ENCODE measurements at regions not wholly inside any gene's neighbourhood (a gene's known extent, or its start where the extent isn't known, plus 50 kb on each side); places are given as distances from the start of the nearest gene placed in this dataset.
"Not testable (repeated sequence)": the region's sequence is repeated elsewhere in the genome, so short reads cannot be mapped to it uniquely, and the experiment has no call there.

GRCh38 chr10:118463740-118464139 lies 121.6 kb upstream of the FAM204A start:
- DNase-seq: no peak

- DNase-seq: no peak
Observed at GRCh38 chr10:118462401-118462800, 120.3 kb upstream of the FAM204A start.

GRCh38 chr10:118459642-118460193 lies 117.6 kb upstream of the FAM204A start:
- peak; percentile 20 to 51 for DNase-seq

- no peak for DNase-seq
Observed at GRCh38 chr10:118458957-118459641, 117.0 kb upstream of the FAM204A start.

- no peak for DNase-seq
Observed at GRCh38 chr10:118457824-118458428, 115.8 kb upstream of the FAM204A start.

GRCh38 chr10:118455181-118455695 lies 113.1 kb upstream of the FAM204A start:
- no peak for DNase-seq

- no peak for DNase-seq
Observed at GRCh38 chr10:118454211-118454610, 112.1 kb upstream of the FAM204A start.

- DNase-seq: no peak
Observed at GRCh38 chr10:118452098-118452497, 110.0 kb upstream of the FAM204A start.

GRCh38 chr10:118449521-118449920 lies 107.4 kb upstream of the FAM204A start:
- DNase-seq: no peak

GRCh38 chr10:118448744-118449143 lies 106.6 kb upstream of the FAM204A start:
- DNase-seq: no peak

- no peak for DNase-seq
Observed at GRCh38 chr10:118447478-118448270, 105.5 kb upstream of the FAM204A start.

- no peak for DNase-seq
Observed at GRCh38 chr10:118445535-118445934, 103.4 kb upstream of the FAM204A start.

- no peak for DNase-seq
Observed at GRCh38 chr10:118444069-118444468, 101.9 kb upstream of the FAM204A start.

GRCh38 chr10:118442032-118442431 lies 99.9 kb upstream of the FAM204A start:
- no peak for DNase-seq

- DNase-seq: no peak
Observed at GRCh38 chr10:118439824-118440223, 97.7 kb upstream of the FAM204A start.

- DNase-seq: no peak
Observed at GRCh38 chr10:118436742-118437141, 94.6 kb upstream of the FAM204A start.

- no peak for DNase-seq
Observed at GRCh38 chr10:118430190-118430589, 88.1 kb upstream of the FAM204A start.

- peak; percentile 42 to 51 for DNase-seq
Observed at GRCh38 chr10:118423800-118424442, 81.8 kb upstream of the FAM204A start.

GRCh38 chr10:118422241-118422640 lies 80.1 kb upstream of the FAM204A start:
- DNase-seq: no peak

GRCh38 chr10:118420049-118420448 lies 77.9 kb upstream of the FAM204A start:
- not testable (repeated sequence) for DNase-seq

- no peak for DNase-seq
Observed at GRCh38 chr10:118412932-118413331, 70.8 kb upstream of the FAM204A start.

GRCh38 chr10:118412132-118412760 lies 70.1 kb upstream of the FAM204A start:
- no peak for DNase-seq

Measured in CD4-positive, alpha-beta T cell treated with Interferon alpha-2 for 1 hour (primary cell).